ENCODE measurements at regions not wholly inside any gene's neighbourhood (a gene's known extent, or its start where the extent isn't known, plus 50 kb on each side); places are given as distances from the start of the nearest gene placed in this dataset.

DNA sequence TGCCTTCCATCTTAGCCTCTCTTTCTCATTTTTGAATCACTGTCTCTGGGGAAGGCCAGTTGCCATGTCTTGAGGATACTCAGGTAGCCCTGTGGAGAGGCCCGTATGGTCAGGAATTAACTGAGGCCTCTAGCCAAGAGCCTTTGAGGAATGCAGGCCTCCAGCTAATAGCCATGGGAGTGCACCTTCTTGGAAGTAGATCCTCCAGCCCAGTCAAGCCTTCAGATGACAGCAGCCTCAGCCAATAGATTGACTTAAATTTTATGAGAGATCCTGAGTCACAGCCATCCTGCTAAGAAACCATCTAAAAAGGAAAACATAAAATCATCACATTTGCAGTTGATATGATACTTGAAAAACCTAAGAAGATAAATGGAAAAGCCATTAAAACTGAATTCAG is 112.5 kb upstream of the BNIP2 start:
- DNase-seq (ENCODE audit: low read depth) (no peak), FAIRE-seq (no peak)
- Histone ChIP-seq H3K4me1 (ENCODE audit: insufficient read depth, low read length) (peaks cover 2% of the 10 kb centered on the region), H3K9ac (ENCODE audit: low read length) (no peak overlapping the region), H4K20me1 (ENCODE audit: insufficient read depth, low read length) (no peaks in the 10 kb centered on the region), H3K9me3 (ENCODE audit: insufficient read depth, low read depth, low read length) (no peaks in the 10 kb centered on the region), H2AFZ (ENCODE audit: low read depth, low read length) (no peak overlapping the region), H3K4me2 (ENCODE audit: low read length) (no peak overlapping the region), H3K36me3 (ENCODE audit: insufficient read depth, low read length) (no peaks in the 10 kb centered on the region), H3K4me3 (ENCODE audit: insufficient read depth, low read depth, low read length) (no peak overlapping the region), H3K27ac (ENCODE audit: low read depth, low read length) (no peak overlapping the region), H3K79me2 (ENCODE audit: insufficient read depth, low read length) (no peaks in the 10 kb centered on the region), H3K27me3 (ENCODE audit: insufficient read depth, low read length) (no peaks in the 10 kb centered on the region)
- H3K4me1 Mint-ChIP-seq (ENCODE audit: low read depth, unreplicated experiment) = no peaks in the 10 kb centered on the region
- H3K4me3 Mint-ChIP-seq (ENCODE audit: unreplicated experiment) = no peak overlapping the region
- TF ChIP-seq, protein P1, sequence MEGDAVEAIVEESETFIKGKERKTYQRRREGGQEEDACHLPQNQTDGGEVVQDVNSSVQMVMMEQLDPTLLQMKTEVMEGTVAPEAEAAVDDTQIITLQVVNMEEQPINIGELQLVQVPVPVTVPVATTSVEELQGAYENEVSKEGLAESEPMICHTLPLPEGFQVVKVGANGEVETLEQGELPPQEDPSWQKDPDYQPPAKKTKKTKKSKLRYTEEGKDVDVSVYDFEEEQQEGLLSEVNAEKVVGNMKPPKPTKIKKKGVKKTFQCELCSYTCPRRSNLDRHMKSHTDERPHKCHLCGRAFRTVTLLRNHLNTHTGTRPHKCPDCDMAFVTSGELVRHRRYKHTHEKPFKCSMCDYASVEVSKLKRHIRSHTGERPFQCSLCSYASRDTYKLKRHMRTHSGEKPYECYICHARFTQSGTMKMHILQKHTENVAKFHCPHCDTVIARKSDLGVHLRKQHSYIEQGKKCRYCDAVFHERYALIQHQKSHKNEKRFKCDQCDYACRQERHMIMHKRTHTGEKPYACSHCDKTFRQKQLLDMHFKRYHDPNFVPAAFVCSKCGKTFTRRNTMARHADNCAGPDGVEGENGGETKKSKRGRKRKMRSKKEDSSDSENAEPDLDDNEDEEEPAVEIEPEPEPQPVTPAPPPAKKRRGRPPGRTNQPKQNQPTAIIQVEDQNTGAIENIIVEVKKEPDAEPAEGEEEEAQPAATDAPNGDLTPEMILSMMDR (IDR thresholded peaks at IDR 0.05; ENCODE audit: insufficient read depth, low read depth, low read length) = no peak
- H3K27ac Mint-ChIP-seq (ENCODE audit: unreplicated experiment) = no peak overlapping the region
- no peaks in the 10 kb centered on the region for H3K36me3 Mint-ChIP-seq (ENCODE audit: low read depth, unreplicated experiment)
- H3K9me3 Mint-ChIP-seq (ENCODE audit: unreplicated experiment) = peaks cover 3% of the 10 kb centered on the region
- peaks cover 1% of the 10 kb centered on the region for H3K27me3 Mint-ChIP-seq (ENCODE audit: low read depth, unreplicated experiment)

DNA sequence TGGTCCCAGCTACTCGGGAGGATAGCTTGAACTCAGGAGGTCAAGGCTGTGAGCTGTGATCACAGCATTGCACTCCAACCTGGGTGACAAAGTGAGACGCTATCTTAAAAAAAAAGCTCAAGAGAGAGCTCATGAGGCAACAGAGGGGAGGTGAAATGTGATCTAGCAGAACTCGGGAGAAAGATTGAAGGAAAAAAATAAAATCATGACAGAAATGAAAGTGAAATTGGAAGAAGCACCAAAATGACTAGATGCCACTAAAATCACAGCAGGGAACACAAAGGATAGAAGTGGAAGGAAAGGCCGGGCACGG is 109.4 kb upstream of the BNIP2 start:
- H3K27me3 Mint-ChIP-seq (ENCODE audit: low read depth, unreplicated experiment) = peaks cover 3% of the 10 kb centered on the region
- no peak overlapping the region for H3K27ac ChIP-seq (ENCODE audit: low read depth, low read length)

DNA sequence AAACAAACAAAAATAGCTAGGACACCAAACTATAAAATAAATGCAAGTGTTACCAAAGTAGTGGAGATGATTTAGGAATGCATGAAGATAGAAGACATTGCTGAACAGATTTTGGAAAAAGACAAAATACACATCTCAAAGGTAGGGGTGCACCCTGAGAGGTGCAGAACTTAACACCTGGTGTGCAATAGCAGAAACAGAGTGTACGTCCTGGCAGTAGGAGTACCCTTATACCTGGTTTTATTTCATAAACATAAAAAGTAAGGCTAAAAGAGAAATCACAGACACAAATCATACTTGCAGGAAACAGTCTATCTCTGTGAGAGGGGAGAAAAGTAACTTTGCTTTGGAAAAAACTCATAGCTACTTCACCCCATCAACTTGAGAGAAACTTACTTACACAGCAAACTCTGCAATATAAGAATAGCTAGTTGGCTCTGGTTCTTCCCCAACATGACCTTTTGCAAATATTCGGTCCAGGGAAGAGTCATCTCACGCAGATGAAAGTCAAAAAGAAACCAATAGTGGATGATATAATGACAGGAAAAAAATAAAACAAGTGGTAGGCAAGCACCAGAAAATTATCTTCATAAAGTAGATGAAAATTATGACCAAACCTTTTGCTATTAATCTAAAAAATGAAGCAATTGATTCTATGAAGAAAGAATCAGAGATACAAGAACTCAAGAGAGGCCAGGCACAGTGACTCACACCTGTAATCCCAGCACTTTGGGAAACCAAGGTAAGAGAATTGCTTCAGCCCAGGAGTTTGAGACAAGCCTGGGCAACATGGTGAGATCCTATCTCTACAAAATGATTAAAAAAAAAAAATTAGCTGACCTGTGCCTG is 108.9 kb upstream of the BNIP2 start:
- H3K79me2 ChIP-seq (ENCODE audit: insufficient read depth, low read length) = no peaks in the 10 kb centered on the region
- H3K27me3 ChIP-seq (ENCODE audit: insufficient read depth, low read length) = peaks cover 8% of the 10 kb centered on the region
- Mint-ChIP-seq H3K9me3 (ENCODE audit: unreplicated experiment) (no peaks in the 10 kb centered on the region), H3K36me3 (ENCODE audit: low read depth, unreplicated experiment) (no peaks in the 10 kb centered on the region), H3K4me1 (ENCODE audit: low read depth, unreplicated experiment) (peaks cover 8% of the 10 kb centered on the region), H3K27ac (ENCODE audit: unreplicated experiment) (no peak overlapping the region), H3K27me3 (ENCODE audit: low read depth, unreplicated experiment) (peaks cover 3% of the 10 kb centered on the region), H3K4me3 (ENCODE audit: unreplicated experiment) (no peak overlapping the region)
- no peak overlapping the region for H3K4me3 ChIP-seq (ENCODE audit: insufficient read depth, low read depth, low read length)
- FAIRE-seq (no peak), DNase-seq (ENCODE audit: low read depth) (no peak)
- no peak overlapping the region for H3K9ac ChIP-seq (ENCODE audit: low read length)
- H3K4me1 ChIP-seq (ENCODE audit: insufficient read depth, low read length) = no peaks in the 10 kb centered on the region
- no peak overlapping the region for H3K4me2 ChIP-seq (ENCODE audit: low read length)
- no peaks in the 10 kb centered on the region for H3K36me3 ChIP-seq (ENCODE audit: insufficient read depth, low read length)
- no peak overlapping the region for H2AFZ ChIP-seq (ENCODE audit: low read depth, low read length)
- H3K9me3 ChIP-seq (ENCODE audit: insufficient read depth, low read depth, low read length) = no peaks in the 10 kb centered on the region
- H3K27ac ChIP-seq (ENCODE audit: low read depth, low read length) = no peak overlapping the region
- TF ChIP-seq, protein P1 (IDR thresholded peaks at IDR 0.05; ENCODE audit: insufficient read depth, low read depth, low read length) = no peak
- no peak for TF ChIP-seq EZH2 (IDR thresholded peaks at IDR 0.05; ENCODE audit: insufficient read depth, low read length)
- H4K20me1 ChIP-seq (ENCODE audit: insufficient read depth, low read length) = no peaks in the 10 kb centered on the region

More for the DNA sequence above, 109.4 kb upstream of the BNIP2 start:
- H3K4me3 ChIP-seq (ENCODE audit: insufficient read depth, low read depth, low read length) = no peak overlapping the region
- FAIRE-seq (no peak), DNase-seq (ENCODE audit: low read depth) (no peak)
- Mint-ChIP-seq H3K36me3 (ENCODE audit: low read depth, unreplicated experiment) (no peaks in the 10 kb centered on the region), H3K4me1 (ENCODE audit: low read depth, unreplicated experiment) (peaks cover 8% of the 10 kb centered on the region), H3K27ac (ENCODE audit: unreplicated experiment) (no peak overlapping the region), H3K4me3 (ENCODE audit: unreplicated experiment) (no peak overlapping the region), H3K9me3 (ENCODE audit: unreplicated experiment) (no peaks in the 10 kb centered on the region)
- no peak overlapping the region for H3K9ac ChIP-seq (ENCODE audit: low read length)
- no peaks in the 10 kb centered on the region for H3K79me2 ChIP-seq (ENCODE audit: insufficient read depth, low read length)
- H3K4me1 ChIP-seq (ENCODE audit: insufficient read depth, low read length) = peaks cover under 1% of the 10 kb centered on the region
- H4K20me1 ChIP-seq (ENCODE audit: insufficient read depth, low read length) = no peaks in the 10 kb centered on the region
- H2AFZ ChIP-seq (ENCODE audit: low read depth, low read length) = no peak overlapping the region
- H3K27me3 ChIP-seq (ENCODE audit: insufficient read depth, low read length) = peaks cover 8% of the 10 kb centered on the region
- no peak overlapping the region for H3K4me2 ChIP-seq (ENCODE audit: low read length)
- no peaks in the 10 kb centered on the region for H3K36me3 ChIP-seq (ENCODE audit: insufficient read depth, low read length)
- no peaks in the 10 kb centered on the region for H3K9me3 ChIP-seq (ENCODE audit: insufficient read depth, low read depth, low read length)
- TF ChIP-seq, protein P1 (IDR thresholded peaks at IDR 0.05; ENCODE audit: insufficient read depth, low read depth, low read length) = no peak
- no peak for TF ChIP-seq EZH2 (IDR thresholded peaks at IDR 0.05; ENCODE audit: insufficient read depth, low read length)
